H1 (cell line): ENCODE measurements at regions not wholly inside any gene's neighbourhood (a gene's known extent, or its start where the extent isn't known, plus 50 kb on each side); places are given as distances from the start of the nearest gene placed in this dataset.

Experiments used
- CTCF ChIA-PET: fragments of 300-600 bp; sonication (Branson Sonifier 250); formaldehyde crosslinking; loops from one replicate; lab custom pipeline; 2021; ENCODE audit not compliant: partially characterized antibody; lab: Charles Lee
- POLR2A ChIA-PET: fragments of 300-600 bp; sonication (Branson Sonifier 250); formaldehyde crosslinking; loops from one replicate; lab custom pipeline; 2021; ENCODE audit warnings: inconsistent platforms; ENCODE audit not compliant: partially characterized antibody; lab: Charles Lee
- DNase-seq, 2 experiments: peaks; one replicate each; pipeline versions ENCODE4 v3.0.0 to v3.0.0-alpha.2; 2010 to 2022; ENCODE audit warnings: low spot score in 2 of 2, low read depth in 1 of 2, mixed read lengths in 1 of 2
- FAIRE-seq: peaks from 2 replicates; lab custom pipeline; 2011; peaks lifted over from hg19 to GRCh38; lab: Jason Lieb, UNC
- H2AFZ ChIP-seq: 2 replicates; pipeline ENCODE4 v1.8.1; 2012; ENCODE audit warnings: low read length, inconsistent platforms
- H2AK5ac ChIP-seq: 2 replicates; pipeline ENCODE4 v1.6.1; 2013; ENCODE audit warnings: low read depth, low read length
- H2BK120ac ChIP-seq: replicated peaks from 2 replicates; pipeline ENCODE3; 2013; ENCODE audit warnings: low read depth, low read length, inconsistent platforms
- H2BK12ac ChIP-seq: 2 replicates; pipeline ENCODE4 v1.6.1; 2013; ENCODE audit warnings: low read depth, low read length
- H2BK15ac ChIP-seq: 2 replicates; pipeline ENCODE4 v1.6.1; 2013; ENCODE audit warnings: low read length
- H2BK20ac ChIP-seq: 2 replicates; pipeline ENCODE4 v1.6.1; 2013; ENCODE audit warnings: low read length
- H2BK5ac ChIP-seq: 2 replicates; pipeline ENCODE4 v1.6.1; 2013; ENCODE audit warnings: low read depth, low read length
- H3K14ac ChIP-seq: 2 replicates; pipeline ENCODE4 v1.6.1; 2013; ENCODE audit warnings: inconsistent platforms; ENCODE audit not compliant: insufficient read length
- H3K18ac ChIP-seq: 2 replicates; pipeline ENCODE4 v1.6.1; 2013; ENCODE audit warnings: low read length; ENCODE audit errors: extremely low read depth
- H3K23ac ChIP-seq: 2 replicates; pipeline ENCODE4 v1.6.1; 2013; ENCODE audit warnings: inconsistent platforms; ENCODE audit not compliant: insufficient read length
- H3K23me2 ChIP-seq: 2 replicates; pipeline ENCODE4 v1.6.1; 2013; ENCODE audit warnings: low read depth, low read length
- H3K27ac ChIP-seq: 2 replicates; pipeline ENCODE4 v1.6.1; 2011; ENCODE audit warnings: low read depth, low read length, inconsistent platforms
- H3K27me3 ChIP-seq, 4 experiments: replicated peaks in 1 of 4; 1 replicate in 1 of 4; 2 replicates in 3 of 4; pipeline versions ENCODE4 v1.6.1 to v1.8.1; 2011 to 2013; ENCODE audit warnings: low read length in 3 of 4, mild to moderate bottlenecking in 3 of 4, inconsistent platforms in 2 of 4, mixed read lengths in 2 of 4, moderate library complexity in 1 of 4; ENCODE audit not compliant: control insufficient read depth in 3 of 4, insufficient read depth in 3 of 4; ENCODE audit errors: extremely low read depth in 1 of 4
- H3K36me3 ChIP-seq, 4 experiments: 2 replicates each; pipeline versions ENCODE4 v1.6.1 to v1.8.1; 2011 to 2013; ENCODE audit warnings: mild to moderate bottlenecking in 4 of 4, low read length in 3 of 4, moderate library complexity in 2 of 4, control low read depth in 1 of 4, inconsistent platforms in 1 of 4; ENCODE audit not compliant: insufficient read depth in 4 of 4, control insufficient read depth in 2 of 4
- H3K4ac ChIP-seq: replicated peaks from 2 replicates; pipeline ENCODE3; 2013; ENCODE audit warnings: low read length, low read depth, mixed read lengths, inconsistent platforms; ENCODE audit not compliant: insufficient read length
- H3K4me1 ChIP-seq, 4 experiments: replicated peaks in 1 of 4; 1 replicate in 1 of 4; 2 replicates in 3 of 4; pipeline versions ENCODE4 v1.6.1 to v1.8.1; 2011 to 2013; ENCODE audit warnings: low read length in 3 of 4, inconsistent platforms in 2 of 4, mixed read lengths in 1 of 4; ENCODE audit not compliant: insufficient read depth in 4 of 4, control insufficient read depth in 3 of 4
- H3K4me2 ChIP-seq, 2 experiments: 2 replicates each; pipeline versions ENCODE4 v1.6.1 to v1.8.1; 2011 to 2013; ENCODE audit warnings: low read depth in 2 of 2, low read length in 2 of 2, control low read depth in 1 of 2, inconsistent platforms in 1 of 2, mild to moderate bottlenecking in 1 of 2; ENCODE audit not compliant: insufficient read depth in 1 of 2
- H3K4me3 ChIP-seq, 4 experiments: fragments of 200-600, 300-600 bp in 1 of 4; sonication (generic), shearing (Covaris generic), sonication (Bioruptor Twin) in 1 of 4; 2 replicates each; pipeline versions ENCODE4 v1.5.1 to v1.8.1; 2011 to 2016; ENCODE audit warnings: low read length in 4 of 4, low read depth in 3 of 4, control low read depth in 2 of 4, inconsistent platforms in 2 of 4, mild to moderate bottlenecking in 2 of 4, mixed read lengths in 1 of 4, moderate library complexity in 1 of 4; ENCODE audit not compliant: insufficient read depth in 2 of 4; ENCODE audit errors: extremely low read depth in 1 of 4
- H3K56ac ChIP-seq: replicated peaks from 2 replicates; pipeline ENCODE3; 2013; ENCODE audit warnings: low read depth, mild to moderate bottlenecking, mixed read lengths, low read length, inconsistent platforms; ENCODE audit not compliant: insufficient read length
- H3K79me1 ChIP-seq: 2 replicates; pipeline ENCODE4 v1.6.1; 2013; ENCODE audit warnings: low read depth, low read length, control low read depth
- H3K79me2 ChIP-seq, 2 experiments: 2 replicates each; pipeline versions ENCODE4 v1.6.1 to v1.8.1; 2012 to 2013; ENCODE audit warnings: low read length in 2 of 2, mild to moderate bottlenecking in 2 of 2, inconsistent platforms in 1 of 2; ENCODE audit not compliant: insufficient read depth in 2 of 2, control insufficient read depth in 1 of 2
- H3K9ac ChIP-seq, 4 experiments: replicated peaks in 1 of 4; 1 replicate in 1 of 4; 2 replicates in 3 of 4; pipeline versions ENCODE4 v1.6.1 to v1.8.1; 2011 to 2013; ENCODE audit warnings: low read depth in 3 of 4, low read length in 3 of 4, control low read depth in 2 of 4, mild to moderate bottlenecking in 2 of 4, moderate library complexity in 2 of 4, inconsistent platforms in 1 of 4; ENCODE audit errors: extremely low read depth in 1 of 4
- H3K9me3 ChIP-seq, 2 experiments: 2 replicates each; pipeline versions ENCODE4 v1.6.1 to v1.8.1; 2012 to 2013; ENCODE audit warnings: mild to moderate bottlenecking in 2 of 2, moderate library complexity in 2 of 2, control low read depth in 1 of 2, inconsistent platforms in 1 of 2, low read depth in 1 of 2, low read length in 1 of 2, mixed read lengths in 1 of 2; ENCODE audit not compliant: insufficient read depth in 2 of 2
- H4K20me1 ChIP-seq, 2 experiments: replicated peaks in 1 of 2; 2 replicates each; pipeline versions ENCODE3 to v1.8.1; 2011 to 2013; ENCODE audit warnings: inconsistent platforms in 2 of 2, low read length in 2 of 2, mild to moderate bottlenecking in 1 of 2; ENCODE audit not compliant: insufficient read depth in 2 of 2, control insufficient read depth in 1 of 2
- H4K5ac ChIP-seq: 2 replicates; pipeline ENCODE4 v1.6.1; 2013; ENCODE audit warnings: low read length, low read depth, mixed read lengths, inconsistent platforms; ENCODE audit not compliant: insufficient read length
- H4K8ac ChIP-seq: 2 replicates; pipeline ENCODE4 v1.8.0; 2013; ENCODE audit warnings: mild to moderate bottlenecking, moderate library complexity, low read length, inconsistent platforms; ENCODE audit not compliant: insufficient read depth; ENCODE audit errors: extremely low read depth
- H4K91ac ChIP-seq: replicated peaks from 2 replicates; pipeline ENCODE3; 2013; ENCODE audit warnings: low read length, mixed read lengths, inconsistent platforms; ENCODE audit not compliant: insufficient read length
- YY1 ChIP-seq: IDR thresholded peaks from 2 replicates; pipeline ENCODE4 v1.6.1; 2011; ENCODE audit warnings: low read depth, mild to moderate bottlenecking, low read length
- WGBS, 2 experiments: shearing (Covaris generic) in 1 of 2; methylation state at CpG; one replicate each; pipeline versions ENCODE4 v1.1.6 to v1.1.7; 2013 to 2015; ENCODE audit warnings: low lambda C conversion rate in 2 of 2, mixed read lengths in 2 of 2, inconsistent platforms in 1 of 2, low coverage in 1 of 2, missing lambda C conversion rate in 1 of 2; ENCODE audit not compliant: insufficient replicate concordance in 2 of 2, insufficient coverage in 1 of 2, insufficient read length in 1 of 2; ENCODE audit errors: extremely low coverage in 1 of 2, missing lambda C conversion rate in 1 of 2; 5-methylcytosine and 5-hydroxymethylcytosine counted together

- H3K56ac ChIP-seq, result no peak overlapping the region
- no peak overlapping the region for H4K91ac ChIP-seq
- H2AFZ ChIP-seq, result no peak overlapping the region
- no peak overlapping the region for H3K4me3 ChIP-seq
- H2AK5ac ChIP-seq, result no peak overlapping the region
- H3K36me3 ChIP-seq, result no peaks in the 10 kb centered on the region
- no peak overlapping the region for H2BK12ac ChIP-seq
- H4K20me1 ChIP-seq, result no peaks in the 10 kb centered on the region
- DNase-seq, result no peak
- no peaks in the 10 kb centered on the region for H3K9me3 ChIP-seq
- H3K27ac ChIP-seq, result no peak overlapping the region
- no peak overlapping the region for H3K9ac ChIP-seq
- H2BK5ac ChIP-seq, result no peak overlapping the region
- CTCF ChIA-PET, result no interaction called here
- H3K23ac ChIP-seq, result no peak overlapping the region
- no peak overlapping the region for H3K4ac ChIP-seq
- no peak for FAIRE-seq
- no peaks in the 10 kb centered on the region for H3K79me1 ChIP-seq
- no peak overlapping the region for H4K5ac ChIP-seq
- TF ChIP-seq YY1, result no peak
- H4K8ac ChIP-seq, result no peak overlapping the region
- no peak overlapping the region for H3K14ac ChIP-seq
- no peak overlapping the region for H3K4me2 ChIP-seq
- no peak overlapping the region for H2BK20ac ChIP-seq
- H3K23me2 ChIP-seq, result no peaks in the 10 kb centered on the region
- H2BK15ac ChIP-seq, result no peak overlapping the region
- no peak overlapping the region for H3K18ac ChIP-seq
- 93% methylated on average over 11 of the region's 11 CpGs; no CpG with 5 or more reads in 1 of the 2 experiments for WGBS, 2 experiments
- H3K4me1 ChIP-seq, result peaks cover 0 to 3% (median under 1%) of the 10 kb centered on the region in 4 experiments; a peak in 2 of 7 replicates
- no peaks in the 10 kb centered on the region for H3K27me3 ChIP-seq
- no peak overlapping the region for H2BK120ac ChIP-seq
- H3K79me2 ChIP-seq, result no peaks in the 10 kb centered on the region
- POLR2A ChIA-PET, result no interaction called here
Measured at GRCh38 chr10:128969551-128969950, 497.5 kb upstream of the MGMT start.
